ENCODE measurements at regions not wholly inside any gene's neighbourhood (a gene's known extent, or its start where the extent isn't known, plus 50 kb on each side); places are given as distances from the start of the nearest gene placed in this dataset.

- H3K27me3 ChIP-seq (ENCODE audit: insufficient read depth, low read length, poor library complexity), result no peaks in the 10 kb centered on the region
- H3K9ac ChIP-seq (ENCODE audit: low read length), result peak overlapping the region; percentile 0
- H2BK15ac ChIP-seq (replicated peaks; ENCODE audit: low read depth), result no peak overlapping the region
- H3K36me3 ChIP-seq (ENCODE audit: control insufficient read depth, insufficient read depth, low read length), result no peaks in the 10 kb centered on the region
- H3K4me1 ChIP-seq (ENCODE audit: control insufficient read depth, low read depth, low read length), result peaks cover 5% of the 10 kb centered on the region
- H2BK5ac ChIP-seq (ENCODE audit: low read length), result no peak overlapping the region
- no peak overlapping the region for H3K18ac ChIP-seq (ENCODE audit: low read length)
- no peaks in the 10 kb centered on the region for H3K79me1 ChIP-seq (ENCODE audit: low read length)
- no peaks in the 10 kb centered on the region for H3K79me2 ChIP-seq (ENCODE audit: control insufficient read depth, insufficient read depth, low read length)
- H4K5ac ChIP-seq (ENCODE audit: low read length), result no peak overlapping the region
- H3K4me2 ChIP-seq (ENCODE audit: low read length), result no peak overlapping the region
- H3K27ac ChIP-seq (ENCODE audit: low read depth, low read length), result no peak overlapping the region
- WGBS (ENCODE audit: extremely low coverage, insufficient coverage, low lambda C conversion rate), result no CpG with 5 or more reads among the region's 17 CpGs
- H4K8ac ChIP-seq (ENCODE audit: low read depth, low read length), result no peak overlapping the region
- H2AK5ac ChIP-seq (ENCODE audit: low read length), result peak overlapping the region; percentile 15
- H3K23ac ChIP-seq (ENCODE audit: low read length), result no peak overlapping the region
- no peak overlapping the region for H2BK120ac ChIP-seq (ENCODE audit: low read depth, low read length)
- no peak overlapping the region for H3K4ac ChIP-seq (ENCODE audit: low read depth, low read length)
- no peak overlapping the region for H3K4me3 ChIP-seq (ENCODE audit: low read length)
- DNase-seq, result peak; percentile 56
- H3K56ac ChIP-seq (ENCODE audit: low read length), result peak overlapping the region; percentile 76
These were observed 121.9 kb upstream of the GSE1 start for GRCh38 chr16:85491058-85491771.

- Histone ChIP-seq H2BK5ac (ENCODE audit: low read length) (no peak overlapping the region), H3K4ac (ENCODE audit: low read depth, low read length) (no peak overlapping the region), H3K4me2 (ENCODE audit: low read length) (no peak overlapping the region), H3K18ac (ENCODE audit: low read length) (no peak overlapping the region), H3K27ac (ENCODE audit: low read depth, low read length) (no peak overlapping the region), H2AK5ac (ENCODE audit: low read length) (no peak overlapping the region), H3K23ac (ENCODE audit: low read length) (no peak overlapping the region), H4K5ac (ENCODE audit: low read length) (no peak overlapping the region), H3K56ac (ENCODE audit: low read length) (peak overlapping the region; percentile 76), H2BK15ac (replicated peaks; ENCODE audit: low read depth) (no peak overlapping the region), H2BK120ac (ENCODE audit: low read depth, low read length) (no peak overlapping the region), H4K8ac (ENCODE audit: low read depth, low read length) (no peak overlapping the region), H3K4me1 (ENCODE audit: control insufficient read depth, low read depth, low read length) (peaks cover 5% of the 10 kb centered on the region), H3K79me1 (ENCODE audit: low read length) (no peaks in the 10 kb centered on the region), H3K36me3 (ENCODE audit: control insufficient read depth, insufficient read depth, low read length) (no peaks in the 10 kb centered on the region), H3K9ac (ENCODE audit: low read length) (peak overlapping the region; percentile 0), H3K27me3 (ENCODE audit: insufficient read depth, low read length, poor library complexity) (no peaks in the 10 kb centered on the region), H3K79me2 (ENCODE audit: control insufficient read depth, insufficient read depth, low read length) (no peaks in the 10 kb centered on the region), H3K4me3 (ENCODE audit: low read length) (no peak overlapping the region)
- DNase-seq, result no peak
- WGBS (ENCODE audit: extremely low coverage, insufficient coverage, low lambda C conversion rate), result no CpG with 5 or more reads among the region's 17 CpGs
These were observed 121.3 kb upstream of the GSE1 start for GRCh38 chr16:85491798-85492294.

- H2BK120ac ChIP-seq (ENCODE audit: low read depth, low read length), result no peak overlapping the region
- no peaks in the 10 kb centered on the region for H3K79me1 ChIP-seq (ENCODE audit: low read length)
- no peak overlapping the region for H3K4me3 ChIP-seq (ENCODE audit: low read length)
- H3K4me1 ChIP-seq (ENCODE audit: control insufficient read depth, low read depth, low read length), result peaks cover 5% of the 10 kb centered on the region
- peak; percentile 79 for DNase-seq
- no peaks in the 10 kb centered on the region for H3K27me3 ChIP-seq (ENCODE audit: insufficient read depth, low read length, poor library complexity)
- no peak overlapping the region for H3K27ac ChIP-seq (ENCODE audit: low read depth, low read length)
- no peaks in the 10 kb centered on the region for H3K79me2 ChIP-seq (ENCODE audit: control insufficient read depth, insufficient read depth, low read length)
- H3K23ac ChIP-seq (ENCODE audit: low read length), result no peak overlapping the region
- H3K56ac ChIP-seq (ENCODE audit: low read length), result peak overlapping the region; percentile 2
- H3K9ac ChIP-seq (ENCODE audit: low read length), result no peak overlapping the region
- no peak overlapping the region for H2BK5ac ChIP-seq (ENCODE audit: low read length)
- no peaks in the 10 kb centered on the region for H3K36me3 ChIP-seq (ENCODE audit: control insufficient read depth, insufficient read depth, low read length)
- H3K4me2 ChIP-seq (ENCODE audit: low read length), result no peak overlapping the region
- no peak overlapping the region for H3K18ac ChIP-seq (ENCODE audit: low read length)
- WGBS (ENCODE audit: extremely low coverage, insufficient coverage, low lambda C conversion rate), result no CpG with 5 or more reads among the region's 12 CpGs
- no peak overlapping the region for H4K5ac ChIP-seq (ENCODE audit: low read length)
- H3K4ac ChIP-seq (ENCODE audit: low read depth, low read length), result no peak overlapping the region
- no peak overlapping the region for H2BK15ac ChIP-seq (replicated peaks; ENCODE audit: low read depth)
- no peak overlapping the region for H4K8ac ChIP-seq (ENCODE audit: low read depth, low read length)
- no peak overlapping the region for H2AK5ac ChIP-seq (ENCODE audit: low read length)
These were observed 120.7 kb upstream of the GSE1 start for GRCh38 chr16:85492295-85492864.

- H4K5ac ChIP-seq (ENCODE audit: low read length), result no peak overlapping the region
- no CpG with 5 or more reads among the region's 1 CpG for WGBS (ENCODE audit: extremely low coverage, insufficient coverage, low lambda C conversion rate)
These were observed 118.8 kb upstream of the GSE1 start for GRCh38 chr16:85494315-85494714.

GRCh38 chr16:85495259-85495658 lies 117.9 kb upstream of the GSE1 start:
- H3K27me3 ChIP-seq (ENCODE audit: insufficient read depth, low read length, poor library complexity), result no peaks in the 10 kb centered on the region
- H3K4me2 ChIP-seq (ENCODE audit: low read length), result no peak overlapping the region
- H3K18ac ChIP-seq (ENCODE audit: low read length), result no peak overlapping the region
- no peak overlapping the region for H3K56ac ChIP-seq (ENCODE audit: low read length)
- WGBS (ENCODE audit: extremely low coverage, insufficient coverage, low lambda C conversion rate), result no CpG with 5 or more reads among the region's 11 CpGs
- H3K79me2 ChIP-seq (ENCODE audit: control insufficient read depth, insufficient read depth, low read length), result no peaks in the 10 kb centered on the region
- peaks cover 5% of the 10 kb centered on the region for H3K4me1 ChIP-seq (ENCODE audit: control insufficient read depth, low read depth, low read length)
- no peak overlapping the region for H3K9ac ChIP-seq (ENCODE audit: low read length)
- no peak overlapping the region for H2AK5ac ChIP-seq (ENCODE audit: low read length)
- H3K4ac ChIP-seq (ENCODE audit: low read depth, low read length), result no peak overlapping the region
- H2BK5ac ChIP-seq (ENCODE audit: low read length), result no peak overlapping the region
- no peak overlapping the region for H3K27ac ChIP-seq (ENCODE audit: low read depth, low read length)
- no peaks in the 10 kb centered on the region for H3K36me3 ChIP-seq (ENCODE audit: control insufficient read depth, insufficient read depth, low read length)
- no peak for DNase-seq
- H4K5ac ChIP-seq (ENCODE audit: low read length), result no peak overlapping the region
- no peak overlapping the region for H2BK15ac ChIP-seq (replicated peaks; ENCODE audit: low read depth)
- H4K8ac ChIP-seq (ENCODE audit: low read depth, low read length), result no peak overlapping the region
- H3K23ac ChIP-seq (ENCODE audit: low read length), result no peak overlapping the region
- H2BK120ac ChIP-seq (ENCODE audit: low read depth, low read length), result no peak overlapping the region
- H3K4me3 ChIP-seq (ENCODE audit: low read length), result no peak overlapping the region
- H3K79me1 ChIP-seq (ENCODE audit: low read length), result no peaks in the 10 kb centered on the region

More at GRCh38 chr16:85494315-85494714, 118.8 kb upstream of the GSE1 start:
- Histone ChIP-seq H3K18ac (ENCODE audit: low read length) (no peak overlapping the region), H3K27ac (ENCODE audit: low read depth, low read length) (no peak overlapping the region), H3K27me3 (ENCODE audit: insufficient read depth, low read length, poor library complexity) (no peaks in the 10 kb centered on the region), H3K4me1 (ENCODE audit: control insufficient read depth, low read depth, low read length) (peaks cover 5% of the 10 kb centered on the region), H3K36me3 (ENCODE audit: control insufficient read depth, insufficient read depth, low read length) (no peaks in the 10 kb centered on the region), H3K4me3 (ENCODE audit: low read length) (no peak overlapping the region), H2BK5ac (ENCODE audit: low read length) (no peak overlapping the region), H3K56ac (ENCODE audit: low read length) (no peak overlapping the region), H3K23ac (ENCODE audit: low read length) (no peak overlapping the region), H3K4ac (ENCODE audit: low read depth, low read length) (no peak overlapping the region), H3K79me1 (ENCODE audit: low read length) (no peaks in the 10 kb centered on the region), H2BK120ac (ENCODE audit: low read depth, low read length) (no peak overlapping the region), H3K79me2 (ENCODE audit: control insufficient read depth, insufficient read depth, low read length) (no peaks in the 10 kb centered on the region), H3K4me2 (ENCODE audit: low read length) (no peak overlapping the region), H3K9ac (ENCODE audit: low read length) (no peak overlapping the region), H2AK5ac (ENCODE audit: low read length) (no peak overlapping the region), H2BK15ac (replicated peaks; ENCODE audit: low read depth) (no peak overlapping the region), H4K8ac (ENCODE audit: low read depth, low read length) (no peak overlapping the region)
- DNase-seq, result no peak

All from mesendoderm (in vitro differentiated cells).